KBM-7 (cell line): ENCODE measurements at regions not wholly inside any gene's neighbourhood (a gene's known extent, or its start where the extent isn't known, plus 50 kb on each side); places are given as distances from the start of the nearest gene placed in this dataset.

ENCODE experiments used
- DNase-seq: peaks from one replicate; pipeline ENCODE4 v3.0.0-alpha.2; 2015
- in situ Hi-C: fragments of 300-500 bp; cut with MboI; formaldehyde crosslinking; loops from 2 replicates; pipeline ENCODE4 v1.14.3; 2020; ENCODE audit warnings: low sequenced_read_pairs, low pct_unique_long_range_greater_than_20kb, mixed read lengths

DNA sequence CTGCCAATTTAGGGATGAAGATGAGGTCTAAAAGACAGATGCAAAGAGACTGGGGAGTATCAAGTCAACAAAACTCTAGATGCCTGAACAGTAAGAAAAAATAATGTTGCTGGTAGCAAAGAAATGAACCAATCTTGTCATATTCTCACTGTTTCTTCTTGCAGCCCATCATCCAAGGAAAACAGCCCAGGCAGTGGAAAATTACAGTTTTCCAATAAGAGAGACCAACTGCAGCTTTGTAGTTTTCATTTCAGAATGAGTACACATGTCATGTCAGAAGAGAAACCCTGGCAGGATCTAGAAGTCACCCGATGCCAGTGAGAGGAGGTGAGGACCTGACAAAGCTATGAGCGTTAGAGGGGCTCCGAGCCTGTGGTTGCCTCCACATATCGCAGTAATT lies 500.4 kb upstream of the PSMD7 start:
- DNase-seq: no peak
- in situ Hi-C loops: no loop called here

GRCh38 chr16:73794994-73795393 lies 501.6 kb upstream of the PSMD7 start:
- in situ Hi-C loops: no loop called here
- DNase-seq: no peak

DNA sequence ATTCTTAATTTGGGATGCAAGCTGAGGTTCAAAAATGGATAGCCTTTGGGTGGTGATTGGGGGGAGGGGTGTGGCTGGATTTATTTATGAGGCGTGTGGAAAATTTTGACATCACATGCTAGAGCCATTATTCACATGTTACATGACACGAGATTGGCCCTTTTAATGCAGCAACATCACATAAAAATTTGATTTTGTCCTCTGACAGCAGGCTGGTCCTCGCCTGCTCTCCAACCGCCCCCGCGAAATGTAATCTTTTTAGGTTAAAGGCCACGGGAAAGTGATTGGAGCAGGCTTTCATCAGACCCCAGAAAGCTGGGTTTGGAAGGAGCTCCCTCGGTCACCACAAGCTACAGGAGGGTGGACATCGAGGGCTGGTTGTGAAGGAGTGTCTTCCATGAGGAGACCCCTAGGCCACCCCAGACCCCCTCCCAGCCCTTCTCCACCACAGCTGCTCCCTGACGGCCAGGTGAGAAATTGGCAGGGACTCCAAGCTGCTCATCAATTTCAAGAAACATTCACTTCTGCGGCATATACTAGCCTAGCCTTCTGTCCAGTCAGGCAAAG lies 502.7 kb upstream of the PSMD7 start:
- in situ Hi-C loops: no loop called here

DNA sequence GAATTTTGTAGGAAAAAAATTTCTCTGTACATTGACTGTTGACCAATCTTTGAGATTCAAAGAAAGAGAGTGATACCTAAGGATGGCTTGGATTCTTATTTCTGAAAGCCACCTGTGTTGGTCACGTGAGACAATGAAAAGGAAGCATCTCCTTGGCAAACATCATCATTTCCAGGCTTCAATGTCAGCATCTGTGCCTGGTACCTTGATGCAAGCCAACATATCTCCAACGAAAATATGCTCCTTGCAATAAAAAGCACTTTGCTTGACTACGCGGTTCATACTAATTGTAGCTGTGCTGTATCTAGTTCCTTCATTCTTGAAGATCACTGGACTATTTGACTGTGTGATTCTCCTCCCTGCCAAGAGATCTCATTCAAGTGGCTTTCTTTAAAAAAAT lies 503.4 kb upstream of the PSMD7 start:
- in situ Hi-C loops: no loop called here
- no peak for DNase-seq

More for the DNA sequence above, 502.7 kb upstream of the PSMD7 start:
- DNase-seq: no peak

- DNase-seq: no peak
- in situ Hi-C loops: no loop called here
Observed at GRCh38 chr16:73792199-73793020, 504.2 kb upstream of the PSMD7 start.

DNA sequence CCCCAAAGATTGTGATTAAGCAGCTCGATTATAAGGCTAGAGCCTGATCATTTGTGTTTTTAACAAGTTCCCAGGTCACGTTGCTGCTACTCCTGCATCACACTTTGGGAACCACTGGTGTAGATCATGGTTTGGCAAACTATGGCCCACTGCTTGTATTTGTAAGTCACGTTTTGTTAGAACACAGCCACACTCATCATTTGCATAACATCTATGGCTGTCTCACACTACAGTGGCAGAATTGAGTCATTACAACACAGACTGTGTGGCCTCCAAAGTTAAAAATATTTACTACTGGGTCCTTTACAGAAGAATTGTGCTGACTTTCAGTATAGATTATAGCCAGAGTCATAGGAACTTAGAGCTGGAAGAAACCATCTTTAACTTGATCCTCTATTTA lies 515.3 kb upstream of the PSMD7 start:
- no peak for DNase-seq
- in situ Hi-C loops: no loop called here

GRCh38 chr16:73778887-73779286 lies 517.7 kb upstream of the PSMD7 start:
- no peak for DNase-seq
- in situ Hi-C loops: no loop called here

GRCh38 chr16:73775841-73776388 lies 520.7 kb upstream of the PSMD7 start:
- DNase-seq: no peak
- in situ Hi-C loops: no loop called here

DNA sequence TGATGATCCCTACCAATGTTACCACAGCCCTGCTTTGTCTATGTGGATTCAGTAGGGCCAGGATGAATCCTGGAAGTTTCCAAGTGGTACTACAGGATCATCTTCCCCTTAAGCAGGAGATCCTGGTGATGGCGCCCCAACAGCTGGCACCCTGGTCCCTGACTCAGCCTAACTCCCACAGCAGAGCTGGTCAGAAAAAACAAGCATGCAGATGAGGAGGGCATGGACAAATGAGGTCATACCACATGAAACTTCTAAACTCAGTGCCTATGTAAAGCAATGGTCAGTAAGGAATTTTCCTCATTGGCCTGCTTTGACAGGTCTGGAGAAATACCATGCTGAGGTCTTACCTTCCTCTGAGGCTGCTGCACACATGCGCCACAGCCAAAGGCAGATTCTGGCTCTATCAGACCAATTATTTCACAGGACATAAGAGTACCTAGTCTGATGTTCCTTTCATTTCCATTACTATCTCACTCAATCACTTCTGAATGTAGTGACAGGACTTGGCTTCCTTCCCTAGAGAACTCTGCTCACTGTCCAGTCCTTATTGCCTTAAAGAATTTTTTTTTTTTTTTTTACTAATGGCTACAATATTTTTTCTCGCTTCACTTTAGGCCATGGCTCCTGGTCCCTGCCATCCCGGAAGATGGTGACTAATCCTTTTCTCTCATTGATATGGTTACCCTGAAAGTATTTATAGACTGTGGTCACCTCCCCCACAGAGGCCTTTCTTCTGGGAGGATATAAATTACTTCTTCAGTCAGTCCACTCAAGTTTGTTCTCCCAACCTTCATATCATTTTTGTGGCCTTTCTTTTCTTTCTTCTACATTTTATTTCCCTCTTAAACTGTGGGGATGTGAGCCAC lies 525.2 kb upstream of the PSMD7 start:
- in situ Hi-C loops: no loop called here
- peak; percentile 5 for DNase-seq

- no peak for DNase-seq
- in situ Hi-C loops: no loop called here
Observed at GRCh38 chr16:73768786-73769203, 527.8 kb upstream of the PSMD7 start.

DNA sequence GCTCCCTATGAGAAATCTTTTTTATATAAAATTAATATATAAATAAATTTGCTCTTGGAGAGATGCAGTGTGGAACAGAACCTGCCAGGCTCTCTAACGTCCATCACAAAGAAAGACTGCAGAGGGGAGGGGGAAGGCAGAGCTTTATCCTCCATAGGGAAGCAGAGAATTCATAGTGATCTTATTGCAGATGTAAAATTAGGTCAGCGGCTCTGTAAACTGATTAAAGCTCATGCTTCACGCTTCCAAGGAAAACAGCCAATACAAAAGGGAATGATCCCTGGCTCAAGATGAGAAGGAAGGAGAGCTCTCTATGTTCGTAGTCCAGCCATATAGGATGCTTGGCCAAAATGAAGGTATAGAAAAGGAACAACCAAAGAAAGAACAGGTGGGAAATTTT lies 532.3 kb upstream of the PSMD7 start:
- in situ Hi-C loops: no loop called here
- no peak for DNase-seq

DNA sequence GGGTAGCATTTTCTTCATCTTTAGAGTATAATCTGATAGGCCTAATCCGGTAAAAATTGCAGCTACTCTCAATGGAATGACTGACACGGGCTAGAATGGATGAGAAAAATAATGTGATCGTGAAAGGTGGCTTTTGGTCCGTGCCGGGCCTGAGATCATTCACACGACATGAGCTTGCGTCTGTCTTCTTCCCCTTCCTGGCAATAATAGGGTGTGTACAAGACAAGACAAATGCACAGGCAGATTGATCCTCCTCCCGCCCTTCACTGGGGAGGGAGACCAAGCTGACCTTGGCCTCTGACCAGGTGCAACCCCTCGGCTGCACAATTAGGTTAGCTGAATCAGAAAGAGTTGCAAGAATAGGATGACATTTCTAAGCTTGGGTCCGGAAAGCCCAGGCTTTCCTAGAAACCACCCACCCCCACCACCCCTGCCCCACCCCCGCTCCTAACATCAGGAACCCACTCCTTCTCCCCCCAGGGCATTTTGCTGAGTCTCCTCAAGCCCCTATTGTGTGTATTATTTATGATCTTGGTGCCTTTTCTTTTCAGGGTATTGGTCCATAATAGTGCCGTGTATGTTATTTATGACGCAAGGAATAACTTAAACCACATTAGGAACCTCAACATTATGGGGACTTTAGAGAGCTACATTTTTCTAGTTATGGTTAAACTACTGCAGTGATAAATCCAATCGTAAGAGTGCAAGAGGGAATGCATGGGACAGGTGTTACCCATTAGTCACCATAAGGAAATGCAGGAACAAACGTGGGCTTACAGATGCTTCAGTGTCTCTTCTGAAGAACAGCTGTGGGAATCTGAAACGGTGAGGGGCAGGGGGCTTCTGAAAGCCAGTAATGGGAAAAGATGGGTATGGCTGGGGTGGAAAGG lies 540.1 kb upstream of the PSMD7 start:
- DNase-seq: no peak
- in situ Hi-C loops: no loop called here

- in situ Hi-C loops: no loop called here
- no peak for DNase-seq
Observed at GRCh38 chr16:73753931-73754330, 542.7 kb upstream of the PSMD7 start.

DNA sequence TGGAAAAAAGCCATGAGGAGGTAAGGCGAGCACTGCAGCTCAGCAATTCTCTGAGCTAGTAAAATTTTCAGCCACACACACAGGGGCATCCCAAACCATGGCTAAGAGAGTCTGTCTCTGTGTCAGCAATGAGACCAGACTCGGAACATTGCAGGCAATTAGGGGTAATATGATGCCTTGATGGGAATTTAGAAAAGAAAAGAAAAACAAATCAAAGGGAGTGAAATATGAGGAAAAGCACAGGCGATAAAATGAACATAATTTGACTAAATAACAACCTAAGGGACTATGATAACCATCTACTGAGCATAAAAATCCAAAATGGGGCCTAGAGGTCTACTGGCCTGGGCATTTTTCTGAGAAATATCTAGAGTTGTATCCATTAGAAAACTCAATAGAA lies 546.0 kb upstream of the PSMD7 start:
- in situ Hi-C loops: no loop called here
- DNase-seq: no peak

GRCh38 chr16:73747328-73747727 lies 549.3 kb upstream of the PSMD7 start:
- in situ Hi-C loops: no loop called here

GRCh38 chr16:73746554-73746953 lies 550.1 kb upstream of the PSMD7 start:
- DNase-seq: no peak
- in situ Hi-C loops: no loop called here

More at GRCh38 chr16:73747328-73747727, 549.3 kb upstream of the PSMD7 start:
- DNase-seq: no peak

- in situ Hi-C loops: no loop called here
- no peak for DNase-seq
Observed at GRCh38 chr16:73743665-73744496, 552.7 kb upstream of the PSMD7 start.
